Gastrocnemius medialis (tissue), 4 donors: ENCODE measurements at regions not wholly inside any gene's neighbourhood (a gene's known extent, or its start where the extent isn't known, plus 50 kb on each side); places are given as distances from the start of the nearest gene placed in this dataset.

Experiments used
- POLR2A ChIP-seq, 2 donors: fragments of 450-650 bp; IDR thresholded peaks; one replicate each; pipeline ENCODE4 v1.6.1; 2017; ENCODE audit warnings: antibody characterized with exemption in 2 of 2, mild to moderate bottlenecking in 2 of 2, moderate library complexity in 2 of 2
- TF ChIP-seq, protein P1 (sequence below), 5 experiments: fragments of 450-650 bp in 3 of 5; fragments of 200-600 bp in 2 of 5; sonication (generic) in 2 of 5; IDR thresholded peaks in 4 of 5; conservative IDR thresholded peaks in 1 of 5; 1 replicate in 4 of 5; 2 replicates in 1 of 5; pipeline ENCODE4 v1.5.1; 2016 to 2019; ENCODE audit warnings: antibody characterized with exemption in 5 of 5, mild to moderate bottlenecking in 3 of 5, moderate library complexity in 3 of 5

GRCh38 chrX:13147147-13147546, 102.7 kb upstream of the FAM9C start:
- TF ChIP-seq, protein P1, sequence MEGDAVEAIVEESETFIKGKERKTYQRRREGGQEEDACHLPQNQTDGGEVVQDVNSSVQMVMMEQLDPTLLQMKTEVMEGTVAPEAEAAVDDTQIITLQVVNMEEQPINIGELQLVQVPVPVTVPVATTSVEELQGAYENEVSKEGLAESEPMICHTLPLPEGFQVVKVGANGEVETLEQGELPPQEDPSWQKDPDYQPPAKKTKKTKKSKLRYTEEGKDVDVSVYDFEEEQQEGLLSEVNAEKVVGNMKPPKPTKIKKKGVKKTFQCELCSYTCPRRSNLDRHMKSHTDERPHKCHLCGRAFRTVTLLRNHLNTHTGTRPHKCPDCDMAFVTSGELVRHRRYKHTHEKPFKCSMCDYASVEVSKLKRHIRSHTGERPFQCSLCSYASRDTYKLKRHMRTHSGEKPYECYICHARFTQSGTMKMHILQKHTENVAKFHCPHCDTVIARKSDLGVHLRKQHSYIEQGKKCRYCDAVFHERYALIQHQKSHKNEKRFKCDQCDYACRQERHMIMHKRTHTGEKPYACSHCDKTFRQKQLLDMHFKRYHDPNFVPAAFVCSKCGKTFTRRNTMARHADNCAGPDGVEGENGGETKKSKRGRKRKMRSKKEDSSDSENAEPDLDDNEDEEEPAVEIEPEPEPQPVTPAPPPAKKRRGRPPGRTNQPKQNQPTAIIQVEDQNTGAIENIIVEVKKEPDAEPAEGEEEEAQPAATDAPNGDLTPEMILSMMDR (IDR thresholded peaks at IDR 0.05 in 4 of 5, conservative IDR thresholded peaks at IDR 0.05 in 1 of 5) = no peak
- TF ChIP-seq POLR2A (IDR thresholded peaks at IDR 0.05) = no peak
